Stimulated activated CD8-positive, alpha-beta memory T cell treated with anti-CD3 and anti-CD28 coated beads, Interleukin-7, amount 100 ng/mL, for 4 hours (primary cell): ENCODE measurements at regions not wholly inside any gene's neighbourhood (a gene's known extent, or its start where the extent isn't known, plus 50 kb on each side); places are given as distances from the start of the nearest gene placed in this dataset.
"Not testable (repeated sequence)": the region's sequence is repeated elsewhere in the genome, so short reads cannot be mapped to it uniquely, and the experiment has no call there.

Source experiments
- DNase-seq, 2 donors: peaks; one replicate each; pipeline ENCODE4 v3.0.0-alpha.2; 2020; ENCODE audit warnings: low read depth in 2 of 2

DNA sequence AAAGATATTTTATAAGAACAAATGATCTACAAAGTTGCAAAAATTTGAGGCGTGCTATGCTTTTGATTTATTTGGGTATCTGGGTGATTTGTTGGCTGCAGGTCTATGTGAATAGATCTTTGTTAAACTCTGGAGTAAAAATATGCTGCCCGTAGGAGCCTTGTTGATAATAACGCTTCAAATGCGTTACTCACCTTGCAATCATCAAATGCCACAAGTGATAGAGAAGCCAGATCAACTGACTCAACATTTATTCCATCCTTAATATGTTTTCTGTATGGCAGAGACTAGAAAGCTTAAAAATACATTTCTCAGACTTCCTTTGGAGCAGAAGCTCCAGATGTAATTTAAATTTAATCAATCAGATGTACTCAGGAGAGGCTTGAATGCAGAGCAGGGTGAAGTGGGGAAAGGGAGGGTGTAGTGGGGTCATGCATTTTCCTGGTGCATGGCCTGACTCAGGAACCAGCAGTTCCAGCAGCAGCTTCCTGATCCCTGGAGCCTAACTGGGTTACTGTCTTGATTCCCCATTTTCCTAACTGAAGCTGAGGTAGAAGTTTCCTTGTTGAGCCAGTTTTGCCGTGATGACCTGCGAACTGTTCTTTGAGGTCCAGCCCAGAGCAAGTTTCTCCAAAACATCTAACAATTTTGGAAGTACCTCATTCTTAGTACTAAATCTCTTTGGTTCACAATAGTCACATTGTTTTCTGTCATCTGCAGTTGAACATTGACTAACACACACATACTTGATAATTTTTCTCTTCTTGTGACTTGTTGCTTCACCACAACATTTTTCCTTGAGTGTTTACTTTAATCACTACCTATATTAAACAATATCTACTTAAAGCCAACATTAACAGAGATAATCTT is 284.7 kb upstream of the CWC22 start:
- DNase-seq: no peak

DNA sequence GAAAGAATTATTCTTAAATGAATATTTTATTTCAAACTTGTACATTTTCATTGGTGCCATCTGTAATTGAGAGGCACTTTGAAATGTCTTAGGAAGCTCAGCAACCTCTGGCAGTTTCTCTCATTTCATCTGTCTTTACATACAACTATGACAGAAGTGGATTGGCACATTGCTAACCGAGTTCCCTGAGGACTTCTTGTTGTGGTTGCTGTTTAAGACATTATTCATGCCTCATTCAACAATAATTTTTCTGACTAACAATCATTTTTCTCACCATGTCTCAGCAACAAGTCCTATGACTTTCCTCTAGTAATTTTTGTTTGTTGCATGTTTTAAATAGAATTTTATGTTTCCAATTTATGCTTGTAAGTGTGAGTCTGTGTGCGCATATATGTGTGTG is 284.0 kb upstream of the CWC22 start:
- no peak for DNase-seq

DNA sequence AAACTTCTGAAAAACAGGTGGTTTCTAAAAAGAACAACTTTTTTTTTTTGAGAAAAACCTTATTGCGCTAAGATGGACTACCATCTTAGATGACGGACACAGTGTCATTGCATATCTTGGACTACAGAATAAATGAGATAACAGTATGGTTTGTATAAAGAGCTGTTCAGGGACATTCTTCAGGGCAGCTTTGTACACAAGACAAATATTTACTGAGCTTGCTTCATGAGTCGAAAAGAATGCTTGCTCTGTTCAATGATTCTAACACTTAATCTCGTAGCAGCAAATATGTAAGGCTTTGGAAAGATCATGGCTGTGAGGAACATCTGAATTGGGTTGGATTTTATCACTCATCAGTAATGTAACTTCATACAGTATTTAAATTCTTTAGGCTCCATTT is 282.5 kb upstream of the CWC22 start:
- no peak for DNase-seq

DNA sequence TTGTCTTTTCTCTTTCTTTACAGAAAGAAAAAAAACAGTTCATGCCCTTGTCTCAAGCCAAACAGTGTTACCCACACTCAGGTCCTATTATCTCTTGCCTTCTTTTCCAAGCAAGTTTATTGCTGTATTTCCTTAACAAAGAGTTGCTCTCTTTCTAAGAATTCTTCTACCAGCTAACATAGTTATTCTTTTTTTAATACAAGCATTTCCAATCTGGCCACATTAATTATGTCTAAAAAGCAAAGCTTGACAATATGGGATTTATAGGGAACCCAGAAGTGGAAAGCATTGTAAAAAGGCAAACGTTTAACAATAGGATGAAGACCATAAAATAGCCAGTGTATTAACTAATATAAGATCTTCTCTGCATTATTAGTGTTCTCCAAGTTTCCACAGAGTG is 272.5 kb upstream of the CWC22 start:
- no peak for DNase-seq

DNA sequence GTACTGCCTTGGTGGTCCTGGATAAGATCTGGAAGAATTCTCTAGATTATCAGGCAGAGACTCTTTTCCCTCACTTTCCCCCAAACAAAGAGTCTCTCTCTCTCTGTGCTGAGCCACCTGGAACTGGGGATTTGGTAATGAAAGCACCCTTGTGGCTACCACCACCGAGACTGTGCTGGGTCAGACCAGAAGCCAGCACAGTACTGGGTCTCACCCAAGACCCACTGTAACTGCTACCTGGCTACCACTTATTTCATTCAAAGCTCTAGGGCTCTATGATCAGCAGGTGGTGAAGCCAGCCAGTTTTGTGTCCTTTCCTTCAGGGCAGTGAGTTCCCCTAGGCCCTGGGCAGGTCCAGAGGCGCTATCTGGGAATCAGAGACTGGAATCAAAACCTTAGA is 269.6 kb upstream of the CWC22 start:
- no peak for DNase-seq

DNA sequence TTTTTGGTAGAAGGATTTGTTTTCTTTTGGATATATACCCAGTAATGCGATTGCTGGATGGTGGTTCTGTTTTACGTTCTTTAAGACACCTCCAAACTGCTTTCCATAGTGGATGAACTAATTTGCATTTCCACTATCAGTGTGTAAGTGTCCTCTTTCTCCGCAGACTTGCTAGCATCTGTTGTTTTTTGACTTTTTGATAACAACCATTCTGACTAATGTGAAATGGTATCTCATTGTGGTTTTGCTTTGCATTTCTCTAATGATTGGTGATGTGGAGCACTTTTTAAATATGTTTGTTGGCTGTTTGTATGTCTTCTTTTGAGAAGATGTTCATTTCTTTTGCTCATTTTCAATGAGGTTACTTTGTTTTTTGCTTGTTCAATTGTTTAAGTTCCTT is 260.9 kb upstream of the CWC22 start:
- DNase-seq: no peak

DNA sequence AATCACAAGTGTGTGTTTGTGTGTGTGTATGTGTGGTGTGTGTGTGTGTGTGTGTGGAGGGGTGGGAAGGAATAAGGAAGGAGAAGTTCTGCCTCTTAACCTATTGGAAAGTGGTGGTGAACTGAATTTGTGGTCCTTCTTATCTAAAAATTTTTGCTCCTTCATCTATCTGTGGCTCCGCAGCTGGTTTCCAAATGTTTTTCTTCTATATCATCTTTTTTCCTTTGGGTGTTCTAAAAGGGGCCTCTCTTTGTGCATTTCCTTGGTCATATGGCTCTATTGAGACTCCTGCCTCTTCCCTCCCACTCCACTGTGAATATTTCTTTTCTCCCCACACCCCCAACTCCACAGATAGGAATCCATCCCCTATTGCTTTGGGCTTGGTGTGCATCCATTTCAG is 254.9 kb upstream of the CWC22 start:
- no peak for DNase-seq

DNA sequence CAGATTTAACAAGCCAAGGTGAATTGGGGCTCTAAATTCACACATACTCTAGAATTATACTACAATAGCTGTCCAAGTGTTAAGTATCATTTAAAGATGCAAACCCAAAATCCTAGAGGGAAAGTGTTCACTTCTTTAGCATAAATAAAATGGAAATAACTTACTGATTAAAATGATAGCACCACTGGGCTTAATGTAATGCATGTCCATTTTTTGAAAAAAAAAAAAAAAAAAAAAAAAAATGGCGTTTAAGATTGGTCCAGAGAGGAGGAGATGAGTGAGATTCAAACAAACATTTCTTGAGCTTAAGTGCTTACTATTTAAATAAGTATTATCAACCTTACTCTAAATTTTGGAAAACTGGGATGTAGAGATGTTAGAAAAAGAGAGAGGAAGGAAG is 251.5 kb upstream of the CWC22 start:
- DNase-seq: no peak

DNA sequence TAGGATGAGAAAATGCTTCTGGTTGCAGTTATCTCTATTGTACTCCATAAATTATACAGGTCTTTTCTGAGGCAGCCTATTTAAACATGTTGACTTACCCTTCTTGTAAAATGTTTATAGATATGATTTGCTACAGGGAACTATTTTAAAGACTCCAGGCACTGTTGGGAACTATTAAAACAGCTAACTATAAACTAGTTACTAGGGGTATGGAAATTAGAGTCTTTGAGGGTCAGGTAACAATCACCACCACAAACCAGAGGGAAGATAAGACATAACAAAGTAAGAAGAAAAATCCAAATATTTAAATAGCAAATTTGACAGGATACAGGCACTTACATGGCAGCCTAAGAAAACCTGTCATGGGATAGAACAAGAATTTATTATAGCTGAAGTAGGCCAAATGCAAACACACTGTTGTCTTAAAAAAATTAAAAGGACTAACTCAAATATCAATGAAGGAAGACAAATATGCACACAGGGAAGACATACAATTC is 251.0 kb upstream of the CWC22 start:
- DNase-seq: no peak

DNA sequence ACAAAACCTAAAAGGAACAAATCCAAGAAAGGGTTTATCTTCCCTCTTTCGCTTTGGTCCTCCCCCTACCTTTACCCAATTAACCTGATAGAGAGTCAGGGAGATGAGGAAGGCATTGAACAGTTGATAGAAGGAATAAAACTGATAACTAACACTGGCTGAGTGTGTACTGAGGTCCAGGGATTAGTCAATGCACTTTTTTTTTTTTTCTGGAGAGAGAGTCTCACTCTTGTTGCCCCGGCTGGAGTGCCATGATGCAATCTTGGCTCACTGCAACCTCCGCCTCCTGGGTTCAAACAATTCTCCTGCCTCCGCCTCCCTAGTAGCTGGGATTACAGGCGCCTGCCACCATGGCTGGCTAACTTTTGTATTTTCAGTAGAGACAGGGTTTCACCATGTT is 250.2 kb upstream of the CWC22 start:
- DNase-seq: no peak

DNA sequence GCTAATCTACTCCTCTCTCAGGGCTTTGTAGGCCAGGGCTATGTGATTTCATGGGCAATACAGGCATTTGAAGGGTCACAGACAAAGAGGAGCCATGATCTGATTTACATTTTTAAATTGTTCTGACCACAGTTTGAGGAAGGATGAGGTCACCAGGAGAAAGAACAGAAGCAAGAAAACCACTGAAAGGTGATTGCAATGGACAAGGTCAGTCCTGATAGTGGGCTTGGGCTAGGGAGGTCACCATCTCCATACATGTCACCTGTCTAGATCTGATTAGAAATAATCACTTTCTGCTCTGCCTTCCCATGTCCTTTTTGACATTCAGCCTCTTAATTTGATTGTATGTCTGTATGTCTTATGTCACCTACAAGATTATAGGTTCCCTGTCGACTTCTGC is 248.9 kb upstream of the CWC22 start:
- DNase-seq: no peak

DNA sequence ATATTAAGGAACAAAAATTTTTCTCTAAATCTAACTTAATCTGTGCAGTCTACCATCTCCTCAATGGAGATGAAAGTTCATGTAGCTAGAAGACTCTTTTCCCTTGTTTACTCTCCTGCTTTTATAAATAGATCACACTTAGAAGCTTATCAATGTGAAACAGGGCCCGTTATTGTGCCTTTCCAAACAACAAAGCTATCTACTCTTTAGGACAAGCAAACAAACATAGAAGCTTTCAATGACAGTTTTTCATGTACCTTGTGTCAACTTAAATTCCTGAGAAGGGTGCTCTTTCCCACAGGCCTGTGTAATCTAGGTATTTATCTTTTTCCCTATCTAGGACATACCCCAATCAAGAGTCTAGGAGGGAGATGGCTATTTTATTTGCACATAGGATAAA is 247.8 kb upstream of the CWC22 start:
- DNase-seq: no peak

DNA sequence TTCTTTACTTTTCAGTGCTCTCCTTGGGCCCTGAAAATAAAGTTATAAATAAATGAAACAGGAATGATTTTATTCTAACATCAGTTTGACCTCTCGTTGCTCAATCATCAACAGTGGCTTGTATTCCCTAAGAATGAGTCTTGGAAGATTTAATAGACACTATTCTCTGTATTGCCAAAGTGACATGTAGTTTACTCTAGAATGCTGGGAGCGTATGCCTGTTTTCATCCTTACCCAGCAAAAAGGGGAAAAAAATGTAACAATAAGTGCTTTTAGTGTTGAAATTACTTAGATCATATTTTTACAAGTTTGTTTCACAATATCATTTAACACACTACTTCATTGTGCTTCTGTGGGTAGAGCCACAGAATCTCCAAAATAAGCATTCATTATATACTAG is 240.6 kb upstream of the CWC22 start:
- DNase-seq: no peak

DNA sequence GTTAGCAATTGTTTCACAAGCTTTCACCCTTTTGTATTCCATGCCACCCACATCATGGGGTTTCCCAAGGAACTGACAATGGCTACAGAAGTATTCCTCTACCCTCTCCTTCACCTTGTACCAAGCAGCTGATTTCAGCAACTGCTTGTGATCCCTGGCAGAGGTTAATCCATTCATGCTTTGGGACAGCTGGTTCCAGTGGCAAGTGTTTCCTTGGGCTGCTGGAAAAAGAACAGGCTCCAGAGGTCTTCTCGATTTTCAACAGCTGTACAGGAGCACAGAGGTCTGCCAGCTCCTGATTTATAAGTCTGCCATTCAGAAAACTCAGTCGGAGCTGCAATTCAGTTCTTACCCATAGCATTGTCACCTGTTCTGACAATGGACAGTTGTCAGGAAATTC is 239.2 kb upstream of the CWC22 start:
- no peak for DNase-seq

DNA sequence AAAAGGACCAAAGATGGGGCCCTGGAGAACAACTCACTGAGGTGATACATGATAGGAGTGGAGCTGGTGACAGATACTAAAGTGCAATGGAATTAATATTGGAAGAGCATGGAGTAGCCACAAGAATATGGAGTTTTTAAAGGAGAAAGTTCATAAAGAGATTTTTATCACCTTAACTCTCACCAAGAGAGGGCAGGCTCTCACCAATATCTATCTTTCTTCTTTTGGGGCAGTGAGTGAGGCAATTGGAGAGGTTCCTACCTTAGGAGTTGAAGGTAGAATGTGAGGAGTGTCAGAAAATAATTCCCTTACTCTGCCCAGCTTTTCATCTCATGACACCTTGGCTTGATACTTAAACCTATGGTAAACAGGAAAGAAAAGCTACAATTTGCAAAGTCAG is 233.7 kb upstream of the CWC22 start:
- no peak for DNase-seq

DNA sequence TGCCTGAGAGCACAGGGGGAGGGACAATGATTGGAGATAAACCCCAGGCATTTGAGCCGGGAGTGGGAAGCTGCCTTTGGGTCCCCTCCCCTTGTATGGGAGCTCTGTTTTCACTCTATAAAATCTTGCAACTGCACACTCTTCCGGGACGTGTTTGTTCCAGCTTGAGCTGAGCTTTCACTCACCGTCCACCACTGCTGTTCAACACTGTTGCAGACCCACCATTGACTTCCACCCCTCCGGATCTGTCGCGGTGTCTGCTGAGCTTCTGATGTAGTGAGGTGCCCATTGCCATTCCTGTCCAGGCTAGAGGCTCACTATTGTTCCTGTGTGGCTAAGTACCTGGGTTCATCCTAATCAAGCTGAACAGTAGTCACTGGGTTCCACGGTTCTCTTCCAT is 231.6 kb upstream of the CWC22 start:
- DNase-seq: no peak

DNA sequence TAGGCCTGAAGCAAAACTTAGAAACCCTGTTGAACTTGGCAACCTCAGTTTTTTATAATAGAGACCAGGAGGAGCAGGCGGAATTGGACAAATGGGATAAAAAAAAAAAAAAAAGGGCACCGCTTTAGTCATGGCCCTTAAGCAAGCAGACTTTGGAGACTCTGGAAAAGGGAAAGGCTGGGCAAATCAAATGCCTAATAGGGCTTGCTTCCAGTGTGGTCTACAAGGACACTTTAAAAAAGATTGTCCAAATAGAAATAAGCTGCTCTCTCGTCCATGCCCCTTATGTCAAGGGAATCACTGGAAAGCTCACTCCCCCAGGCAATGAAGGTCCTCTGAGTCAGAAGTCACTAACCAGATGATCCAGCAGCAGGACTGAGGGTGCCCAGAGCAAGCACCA is 229.0 kb upstream of the CWC22 start:
- DNase-seq: not testable (repeated sequence)

DNA sequence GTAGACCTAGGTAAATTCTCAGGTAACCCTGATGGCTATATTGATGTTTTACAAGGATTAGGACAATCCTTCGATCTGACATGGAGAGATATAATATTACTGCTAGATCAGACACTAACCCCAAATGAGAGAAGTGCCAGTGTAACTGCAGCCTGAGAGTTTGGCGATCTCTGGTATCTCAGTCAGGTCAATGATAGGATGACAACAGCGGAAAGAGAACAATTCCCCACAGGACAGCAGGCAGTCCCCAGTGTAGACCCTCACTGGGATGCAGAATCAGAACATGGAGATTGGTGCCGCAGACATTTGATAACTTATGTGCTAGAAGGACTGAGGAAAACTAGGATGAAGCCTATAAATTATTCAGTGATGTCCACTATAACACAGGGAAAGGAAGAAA is 228.4 kb upstream of the CWC22 start:
- not testable (repeated sequence) for DNase-seq

DNA sequence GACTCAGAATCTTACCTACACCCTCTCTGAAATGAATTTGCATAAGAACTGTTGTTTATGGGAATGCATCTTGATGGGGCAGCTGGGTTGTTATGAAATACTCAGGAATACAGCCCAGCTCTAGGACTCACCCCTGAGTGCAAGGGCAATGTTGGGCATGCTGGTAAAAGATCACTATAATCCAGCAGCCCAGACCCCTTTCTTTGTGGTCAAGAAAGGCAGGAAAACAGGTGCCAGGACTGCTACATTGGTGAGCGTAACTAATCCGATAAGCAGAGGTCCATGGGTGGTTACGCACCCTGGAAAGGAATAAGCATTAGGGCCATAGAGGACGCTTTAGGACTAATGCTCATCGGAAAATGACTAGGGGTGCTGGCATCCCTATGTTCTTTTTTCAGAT is 227.9 kb upstream of the CWC22 start:
- not testable (repeated sequence) for DNase-seq

DNA sequence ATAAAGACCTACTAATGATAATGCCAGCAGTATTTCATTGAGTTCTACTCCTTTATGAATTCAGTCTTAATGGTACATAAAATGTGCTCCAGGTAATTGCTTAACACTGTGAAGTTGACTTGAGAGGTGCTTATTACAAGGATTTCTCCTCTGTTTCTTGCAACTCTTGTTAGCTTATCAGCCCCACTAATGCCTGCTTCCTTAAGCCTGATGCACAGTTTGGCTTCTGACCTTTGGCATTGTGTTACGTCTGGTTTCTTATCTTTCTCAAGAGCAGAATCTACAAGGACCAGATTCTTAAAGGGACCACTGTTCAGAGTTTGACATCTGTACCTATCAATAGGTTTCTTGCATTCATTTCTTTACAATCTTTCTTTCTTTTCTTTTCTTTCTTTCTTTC is 223.9 kb upstream of the CWC22 start:
- DNase-seq: no peak

DNA sequence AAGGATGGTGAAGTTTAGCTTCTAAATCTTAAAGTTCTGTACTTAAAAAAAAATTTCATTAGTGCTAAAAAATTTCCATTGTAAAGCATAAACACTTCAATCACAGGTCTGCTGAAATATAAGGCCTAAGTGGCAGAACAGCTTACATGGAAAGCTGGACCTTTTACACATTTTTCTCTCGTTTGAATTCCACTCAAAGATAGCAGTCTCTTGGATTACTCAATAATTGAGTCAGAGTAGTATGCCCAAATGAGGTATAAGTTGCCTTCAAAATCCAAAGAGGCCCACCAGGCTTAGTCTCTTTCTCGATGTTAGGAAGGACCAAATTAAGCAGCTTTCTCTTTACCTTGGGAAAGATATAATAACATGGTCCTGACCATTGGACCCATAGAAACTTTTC is 220.4 kb upstream of the CWC22 start:
- DNase-seq: no peak

DNA sequence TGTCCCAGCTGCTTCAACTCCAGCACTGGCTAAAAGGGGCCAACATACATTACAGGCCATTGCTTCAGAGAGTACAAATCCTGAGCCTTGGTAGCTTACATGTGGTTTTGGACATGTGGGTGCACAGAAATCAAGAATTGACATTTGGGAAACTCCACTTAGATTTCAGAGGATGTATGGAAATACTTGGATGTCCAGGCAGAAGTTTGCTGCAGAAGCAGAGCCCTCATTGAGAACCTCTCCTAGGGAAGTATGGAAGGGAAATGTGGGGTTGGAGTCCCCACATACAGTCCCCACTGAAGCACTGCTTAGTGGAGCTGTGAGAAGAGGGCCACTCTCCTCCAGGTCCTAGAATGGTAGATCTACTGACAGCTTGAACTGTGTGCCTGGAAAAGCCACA is 218.0 kb upstream of the CWC22 start:
- DNase-seq: no peak

DNA sequence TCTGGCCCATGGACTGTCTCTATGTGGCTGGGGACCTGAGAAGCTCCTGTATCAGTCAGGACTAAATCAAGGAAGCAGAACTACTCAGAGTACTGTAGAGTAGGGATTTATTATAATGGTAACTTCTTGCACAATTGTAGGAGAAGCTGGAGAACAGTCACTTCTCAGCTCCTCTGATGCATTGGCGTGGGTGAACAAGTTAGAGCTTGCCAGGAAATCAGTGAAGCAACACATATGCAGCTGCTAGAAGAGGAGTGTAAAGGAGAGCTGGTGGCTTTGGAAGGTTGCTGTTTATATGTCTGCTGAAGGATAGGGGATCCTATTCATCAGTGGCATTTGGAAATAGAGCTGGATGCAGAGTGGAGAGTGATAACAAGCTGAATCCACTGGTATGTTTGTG is 215.5 kb upstream of the CWC22 start:
- no peak for DNase-seq

DNA sequence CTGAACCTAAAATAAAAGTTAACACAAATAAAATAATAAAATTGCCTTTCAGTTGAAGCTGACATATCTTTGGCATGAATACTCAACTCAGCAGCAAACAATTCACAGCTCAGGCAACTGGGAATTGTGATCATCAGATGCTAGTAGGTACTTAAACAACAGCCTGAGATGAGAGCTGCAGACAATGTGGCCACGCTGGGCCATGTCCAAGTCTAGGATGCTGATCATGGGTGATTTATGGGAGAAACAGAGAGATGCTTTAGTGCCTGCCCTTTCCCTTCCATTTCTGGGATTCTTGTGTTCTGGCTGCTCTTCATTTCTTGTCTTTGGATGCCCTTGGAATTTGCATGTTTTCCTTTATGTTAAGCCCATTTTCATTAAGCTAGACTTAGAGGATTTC is 212.4 kb upstream of the CWC22 start:
- no peak for DNase-seq
